Activated CD4-positive, alpha-beta memory T cell treated with anti-CD3 and anti-CD28 coated beads for 36 hours (primary cell): ENCODE measurements at regions not wholly inside any gene's neighbourhood (a gene's known extent, or its start where the extent isn't known, plus 50 kb on each side); places are given as distances from the start of the nearest gene placed in this dataset.

Experiments
- CTCF ChIA-PET: fragments of 350-600 bp; sonication (Branson Sonifier 250); formaldehyde crosslinking; loops from one replicate; lab custom pipeline; 2021; ENCODE audit warnings: antibody characterized with exemption, inconsistent platforms; lab: Charles Lee
- POLR2A ChIA-PET: fragments of 350-600 bp; sonication (Branson Sonifier 250); formaldehyde crosslinking; loops from one replicate; lab custom pipeline; 2021; ENCODE audit warnings: antibody characterized with exemption; lab: Charles Lee
- DNase-seq: peaks from one replicate; pipeline ENCODE4 v3.0.0-alpha.2; 2020
- H3K27ac Mint-ChIP-seq: one replicate; pipeline ENCODE4 v1.8.0; 2021; ENCODE audit warnings: mixed read lengths
- H3K27me3 Mint-ChIP-seq: one replicate; pipeline ENCODE4 v1.8.0; 2021; ENCODE audit warnings: mixed read lengths
- H3K36me3 Mint-ChIP-seq: one replicate; pipeline ENCODE4 v1.8.0; 2021; ENCODE audit warnings: mixed read lengths
- H3K4me1 Mint-ChIP-seq: one replicate; pipeline ENCODE4 v1.8.0; 2021; ENCODE audit warnings: low read depth, mixed read lengths
- H3K4me3 Mint-ChIP-seq: one replicate; pipeline ENCODE4 v1.8.0; 2021; ENCODE audit warnings: mild to moderate bottlenecking, mixed read lengths
- H3K9me3 Mint-ChIP-seq: one replicate; pipeline ENCODE4 v1.8.0; 2021; ENCODE audit warnings: mixed read lengths
- intact Hi-C: fragments of 100-400 bp; cut with micrococcal nuclease; formaldehyde crosslinking; loops from one replicate; pipeline ENCODE4 v1.15.1; 2023

GRCh38 chr1:232468249-232468648, 161.7 kb downstream of the SIPA1L2 start:
- ChIA-PET POLR2A (no interaction called here), CTCF (no interaction called here)
- Mint-ChIP-seq H3K27ac (no peak overlapping the region), H3K4me3 (no peak overlapping the region), H3K9me3 (no peaks in the 10 kb centered on the region), H3K4me1 (peaks cover 6% of the 10 kb centered on the region), H3K36me3 (peaks cover 20% of the 10 kb centered on the region), H3K27me3 (no peaks in the 10 kb centered on the region)
- intact Hi-C loops, result no loop called here
- no peak for DNase-seq

GRCh38 chr1:232467073-232467760, 162.7 kb downstream of the SIPA1L2 start:
- H3K27me3 Mint-ChIP-seq, result no peaks in the 10 kb centered on the region
- POLR2A ChIA-PET, result no interaction called here
- no peak for DNase-seq
- CTCF ChIA-PET, result no interaction called here
- H3K36me3 Mint-ChIP-seq, result peaks cover 20% of the 10 kb centered on the region
- no peaks in the 10 kb centered on the region for H3K9me3 Mint-ChIP-seq
- H3K4me3 Mint-ChIP-seq, result no peak overlapping the region
- no peak overlapping the region for H3K27ac Mint-ChIP-seq
- intact Hi-C loops, result no loop called here
- H3K4me1 Mint-ChIP-seq, result peaks cover 6% of the 10 kb centered on the region

- no peak for DNase-seq
- ChIA-PET POLR2A (no interaction called here), CTCF (no interaction called here)
- Mint-ChIP-seq H3K4me1 (no peaks in the 10 kb centered on the region), H3K27me3 (no peaks in the 10 kb centered on the region), H3K36me3 (peaks cover 9% of the 10 kb centered on the region), H3K4me3 (no peak overlapping the region), H3K9me3 (no peaks in the 10 kb centered on the region), H3K27ac (no peak overlapping the region)
- intact Hi-C loops, result no loop called here
These were observed 165.6 kb downstream of the SIPA1L2 start for GRCh38 chr1:232464325-232464724.

GRCh38 chr1:232463225-232463624, 166.7 kb downstream of the SIPA1L2 start:
- intact Hi-C loops, result no loop called here
- Mint-ChIP-seq H3K27me3 (no peaks in the 10 kb centered on the region), H3K4me1 (no peaks in the 10 kb centered on the region), H3K4me3 (no peak overlapping the region), H3K36me3 (peaks cover 9% of the 10 kb centered on the region), H3K27ac (no peak overlapping the region), H3K9me3 (no peaks in the 10 kb centered on the region)
- DNase-seq, result no peak
- ChIA-PET POLR2A (no interaction called here), CTCF (no interaction called here)

GRCh38 chr1:232462213-232462612, 167.7 kb downstream of the SIPA1L2 start:
- ChIA-PET CTCF (no interaction called here), POLR2A (no interaction called here)
- Mint-ChIP-seq H3K27ac (no peak overlapping the region), H3K9me3 (no peaks in the 10 kb centered on the region), H3K4me3 (no peak overlapping the region), H3K27me3 (no peaks in the 10 kb centered on the region), H3K36me3 (peaks cover 9% of the 10 kb centered on the region), H3K4me1 (peaks cover 8% of the 10 kb centered on the region)
- intact Hi-C loops, result no loop called here
- DNase-seq, result no peak

- Mint-ChIP-seq H3K27ac (no peak overlapping the region), H3K27me3 (no peaks in the 10 kb centered on the region), H3K4me3 (no peak overlapping the region), H3K36me3 (peaks cover 8% of the 10 kb centered on the region), H3K4me1 (peaks cover 8% of the 10 kb centered on the region), H3K9me3 (no peaks in the 10 kb centered on the region)
- intact Hi-C loops, result no loop called here
- ChIA-PET POLR2A (no interaction called here), CTCF (no interaction called here)
- no peak for DNase-seq
These were observed 170.1 kb downstream of the SIPA1L2 start for GRCh38 chr1:232459826-232460225.

- POLR2A ChIA-PET, result no interaction called here
- no peaks in the 10 kb centered on the region for H3K27me3 Mint-ChIP-seq
- H3K4me1 Mint-ChIP-seq, result peaks cover 8% of the 10 kb centered on the region
- H3K27ac Mint-ChIP-seq, result no peak overlapping the region
- peaks cover 4% of the 10 kb centered on the region for H3K36me3 Mint-ChIP-seq
- no peak overlapping the region for H3K4me3 Mint-ChIP-seq
- no peaks in the 10 kb centered on the region for H3K9me3 Mint-ChIP-seq
- DNase-seq, result no peak
- CTCF ChIA-PET, result interaction anchor here (0.5 kb wide), 1 partner anchor 18 kb away, joined by 3 read pairs; no protein-coding TSS in a partner anchor
- intact Hi-C loops, result no loop called here
These were observed 170.8 kb downstream of the SIPA1L2 start for GRCh38 chr1:232459087-232459486.

- CTCF ChIA-PET, result no interaction called here
- POLR2A ChIA-PET, result no interaction called here
- intact Hi-C loops, result loop anchor here (1.0 to 2.0 kb wide), 2 partner anchors 123 to 170 kb away; no protein-coding TSS in a partner anchor
These were observed 172.3 kb downstream of the SIPA1L2 start for GRCh38 chr1:232457595-232457994.

GRCh38 chr1:232456714-232457113, 173.2 kb downstream of the SIPA1L2 start:
- peaks cover 4% of the 10 kb centered on the region for H3K36me3 Mint-ChIP-seq
- no peaks in the 10 kb centered on the region for H3K9me3 Mint-ChIP-seq
- no peak overlapping the region for H3K27ac Mint-ChIP-seq
- intact Hi-C loops, result loop anchor here (1.0 to 2.0 kb wide), 2 partner anchors 124 to 171 kb away; no protein-coding TSS in a partner anchor
- H3K4me3 Mint-ChIP-seq, result no peak overlapping the region
- POLR2A ChIA-PET, result no interaction called here
- no peaks in the 10 kb centered on the region for H3K27me3 Mint-ChIP-seq
- peaks cover 12% of the 10 kb centered on the region for H3K4me1 Mint-ChIP-seq
- CTCF ChIA-PET, result no interaction called here
- no peak for DNase-seq

More at GRCh38 chr1:232457595-232457994, 172.3 kb downstream of the SIPA1L2 start:
- Mint-ChIP-seq H3K4me1 (peaks cover 8% of the 10 kb centered on the region), H3K4me3 (no peak overlapping the region), H3K27me3 (no peaks in the 10 kb centered on the region), H3K36me3 (peaks cover 4% of the 10 kb centered on the region), H3K27ac (no peak overlapping the region), H3K9me3 (no peaks in the 10 kb centered on the region)
- DNase-seq, result peak; percentile 49

- H3K27ac Mint-ChIP-seq, result no peak overlapping the region
- peaks cover 12% of the 10 kb centered on the region for H3K4me1 Mint-ChIP-seq
- ChIA-PET POLR2A (no interaction called here), CTCF (no interaction called here)
- no peak for DNase-seq
- no peaks in the 10 kb centered on the region for H3K27me3 Mint-ChIP-seq
- intact Hi-C loops, result no loop called here
- no peak overlapping the region for H3K4me3 Mint-ChIP-seq
- H3K36me3 Mint-ChIP-seq, result peaks cover 4% of the 10 kb centered on the region
- H3K9me3 Mint-ChIP-seq, result no peaks in the 10 kb centered on the region
These were observed 175.6 kb downstream of the SIPA1L2 start for GRCh38 chr1:232454227-232454886.

GRCh38 chr1:232452736-232453440, 177.0 kb downstream of the SIPA1L2 start:
- ChIA-PET CTCF (interaction anchor here (1.1 kb wide), 1 partner anchor 175 kb away, joined by 3 read pairs; no protein-coding TSS in a partner anchor), POLR2A (no interaction called here)
- no peaks in the 10 kb centered on the region for H3K9me3 Mint-ChIP-seq
- H3K4me1 Mint-ChIP-seq, result peaks cover 10% of the 10 kb centered on the region
- DNase-seq, result no peak
- H3K4me3 Mint-ChIP-seq, result no peak overlapping the region
- H3K27me3 Mint-ChIP-seq, result no peaks in the 10 kb centered on the region
- H3K27ac Mint-ChIP-seq, result no peak overlapping the region
- intact Hi-C loops, result no loop called here
- H3K36me3 Mint-ChIP-seq, result peaks cover 4% of the 10 kb centered on the region

GRCh38 chr1:232452117-232452516, 177.8 kb downstream of the SIPA1L2 start:
- Mint-ChIP-seq H3K27ac (no peak overlapping the region), H3K27me3 (no peaks in the 10 kb centered on the region), H3K4me1 (peaks cover 4% of the 10 kb centered on the region), H3K36me3 (peaks cover 4% of the 10 kb centered on the region), H3K9me3 (no peaks in the 10 kb centered on the region), H3K4me3 (no peak overlapping the region)
- DNase-seq, result no peak
- ChIA-PET POLR2A (no interaction called here), CTCF (interaction anchor here (0.6 to 1.1 kb wide), 2 partner anchors 175 to 1608 kb away, joined by 3 read pairs; no protein-coding TSS in a partner anchor)
- intact Hi-C loops, result no loop called here
